GM12878 (cell line): ENCODE measurements at regions not wholly inside any gene's neighbourhood (a gene's known extent, or its start where the extent isn't known, plus 50 kb on each side); places are given as distances from the start of the nearest gene placed in this dataset.

Experiments used
- CTCF ChIP-seq, 3 experiments: IDR thresholded peaks in 2 of 3; conservative IDR thresholded peaks in 1 of 3; 2 replicates each; pipeline ENCODE4 v1.5.1; 2011; ENCODE audit warnings: low read depth in 3 of 3, low read length in 3 of 3, mild to moderate bottlenecking in 3 of 3, control low read depth in 2 of 3, moderate library complexity in 2 of 3, inconsistent platforms in 1 of 3, mixed read lengths in 1 of 3; ENCODE audit not compliant: control insufficient read depth in 2 of 3, insufficient read depth in 1 of 3; ENCODE audit errors: extremely low read depth in 1 of 3
- EED ChIP-seq: sonication (generic); IDR thresholded peaks from 2 replicates; pipeline ENCODE4 v1.6.1; 2016; ENCODE audit warnings: antibody characterized with exemption, low read depth
- EP300 ChIP-seq, 2 experiments: fragments of 150-350 bp in 1 of 2; IDR thresholded peaks; 2 replicates each; pipeline ENCODE4 v1.6.1; 2011 to 2012; ENCODE audit warnings: low read depth in 2 of 2, low read length in 2 of 2, borderline replicate concordance in 1 of 2, improper control_type of control experiment in 1 of 2, inconsistent platforms in 1 of 2; ENCODE audit not compliant: control insufficient read depth in 1 of 2
- MYC ChIP-seq: IDR thresholded peaks from 2 replicates; pipeline ENCODE4 v1.6.1; 2011; ENCODE audit warnings: mild to moderate bottlenecking, low read length, moderate library complexity, inconsistent platforms; ENCODE audit not compliant: insufficient read depth, insufficient replicate concordance, insufficient read length, severe bottlenecking
- POLR2A ChIP-seq: IDR thresholded peaks from 2 replicates; pipeline ENCODE4 v1.6.1; 2011; ENCODE audit warnings: low read depth, mild to moderate bottlenecking, low read length
- RBBP5 ChIP-seq: fragments of 200-600 bp; sonication (generic); conservative IDR thresholded peaks from 2 replicates; pipeline ENCODE4 v1.6.1; 2016
- SMC3 ChIP-seq: IDR thresholded peaks from 2 replicates; pipeline ENCODE4 v1.6.1; 2011; ENCODE audit warnings: low read length, improper control_type of control experiment, borderline replicate concordance
- TCF7 ChIP-seq: IDR thresholded peaks from 2 replicates; pipeline ENCODE4 v1.6.1; 2014; ENCODE audit warnings: antibody characterized with exemption, borderline replicate concordance
- ZNF274 ChIP-seq: IDR thresholded peaks from one replicate; pipeline ENCODE4 v1.8.0; 2011; ENCODE audit not compliant: insufficient read length, insufficient read depth
- TF ChIP-seq, protein P1 (sequence below): fragments of 450-650 bp; conservative IDR thresholded peaks from 2 replicates; pipeline ENCODE4 v1.6.1; 2017; ENCODE audit warnings: mild to moderate bottlenecking, moderate library complexity
- TF ChIP-seq, protein P2 (sequence below): fragments of 450-650 bp; IDR thresholded peaks from 2 replicates; pipeline ENCODE4 v1.6.1; 2016; ENCODE audit warnings: mild to moderate bottlenecking, moderate library complexity, borderline replicate concordance

DNA sequence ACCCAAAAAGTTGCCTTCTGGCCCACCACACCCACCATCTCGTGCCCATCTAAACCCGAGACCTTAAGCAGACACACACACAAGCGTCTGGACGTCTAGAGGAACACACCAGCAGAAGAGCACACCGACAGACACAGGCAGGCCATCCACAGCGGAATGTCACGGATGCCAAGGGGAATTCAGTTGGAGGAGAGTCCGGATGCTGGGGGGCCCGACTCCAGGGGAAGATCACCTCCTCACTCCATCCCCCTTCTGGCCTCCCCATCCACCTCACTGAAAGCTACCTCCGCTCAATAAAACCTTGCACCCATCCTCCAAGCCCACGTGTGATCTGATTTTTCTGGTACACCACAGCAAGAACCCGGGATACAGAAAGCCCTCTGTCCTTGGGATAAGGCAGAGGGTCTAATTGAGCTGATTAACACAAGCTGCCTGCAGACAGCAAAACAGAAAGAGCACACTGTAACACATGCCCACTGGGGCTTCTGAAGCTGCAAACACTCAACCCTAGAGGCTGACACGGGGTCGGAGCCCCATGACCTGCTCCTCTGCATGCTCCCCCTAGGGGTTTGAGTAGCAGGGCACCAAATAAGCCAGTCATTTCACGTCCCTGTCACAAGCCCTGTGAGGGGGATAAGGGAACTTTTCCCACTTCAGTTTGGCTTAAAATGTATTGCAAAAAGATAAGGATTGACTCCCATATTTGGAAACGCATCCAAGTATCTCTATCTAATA is 339.6 kb upstream of the PCDH10 start:
- TF ChIP-seq RBBP5 (no peak), EP300 (IDR thresholded peaks at IDR 0.05; ENCODE audit: borderline replicate concordance in 1 of 2, control insufficient read depth in 1 of 2, low read depth in 2 of 2, low read length in 2 of 2) (no peak), SMC3 (no peak), POLR2A (no peak), ZNF274 (no peak), CTCF (IDR thresholded peaks at IDR 0.05 in 2 of 3, conservative IDR thresholded peaks at IDR 0.05 in 1 of 3; ENCODE audit: control insufficient read depth in 2 of 3, extremely low read depth in 1 of 3, insufficient read depth in 1 of 3, low read depth in 3 of 3, low read length in 3 of 3) (no peak), EED (no peak), TCF7 (no peak), MYC (no peak)
- TF ChIP-seq, protein P1, sequence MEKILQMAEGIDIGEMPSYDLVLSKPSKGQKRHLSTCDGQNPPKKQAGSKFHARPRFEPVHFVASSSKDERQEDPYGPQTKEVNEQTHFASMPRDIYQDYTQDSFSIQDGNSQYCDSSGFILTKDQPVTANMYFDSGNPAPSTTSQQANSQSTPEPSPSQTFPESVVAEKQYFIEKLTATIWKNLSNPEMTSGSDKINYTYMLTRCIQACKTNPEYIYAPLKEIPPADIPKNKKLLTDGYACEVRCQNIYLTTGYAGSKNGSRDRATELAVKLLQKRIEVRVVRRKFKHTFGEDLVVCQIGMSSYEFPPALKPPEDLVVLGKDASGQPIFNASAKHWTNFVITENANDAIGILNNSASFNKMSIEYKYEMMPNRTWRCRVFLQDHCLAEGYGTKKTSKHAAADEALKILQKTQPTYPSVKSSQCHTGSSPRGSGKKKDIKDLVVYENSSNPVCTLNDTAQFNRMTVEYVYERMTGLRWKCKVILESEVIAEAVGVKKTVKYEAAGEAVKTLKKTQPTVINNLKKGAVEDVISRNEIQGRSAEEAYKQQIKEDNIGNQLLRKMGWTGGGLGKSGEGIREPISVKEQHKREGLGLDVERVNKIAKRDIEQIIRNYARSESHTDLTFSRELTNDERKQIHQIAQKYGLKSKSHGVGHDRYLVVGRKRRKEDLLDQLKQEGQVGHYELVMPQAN: no peak
- TF ChIP-seq, protein P2, sequence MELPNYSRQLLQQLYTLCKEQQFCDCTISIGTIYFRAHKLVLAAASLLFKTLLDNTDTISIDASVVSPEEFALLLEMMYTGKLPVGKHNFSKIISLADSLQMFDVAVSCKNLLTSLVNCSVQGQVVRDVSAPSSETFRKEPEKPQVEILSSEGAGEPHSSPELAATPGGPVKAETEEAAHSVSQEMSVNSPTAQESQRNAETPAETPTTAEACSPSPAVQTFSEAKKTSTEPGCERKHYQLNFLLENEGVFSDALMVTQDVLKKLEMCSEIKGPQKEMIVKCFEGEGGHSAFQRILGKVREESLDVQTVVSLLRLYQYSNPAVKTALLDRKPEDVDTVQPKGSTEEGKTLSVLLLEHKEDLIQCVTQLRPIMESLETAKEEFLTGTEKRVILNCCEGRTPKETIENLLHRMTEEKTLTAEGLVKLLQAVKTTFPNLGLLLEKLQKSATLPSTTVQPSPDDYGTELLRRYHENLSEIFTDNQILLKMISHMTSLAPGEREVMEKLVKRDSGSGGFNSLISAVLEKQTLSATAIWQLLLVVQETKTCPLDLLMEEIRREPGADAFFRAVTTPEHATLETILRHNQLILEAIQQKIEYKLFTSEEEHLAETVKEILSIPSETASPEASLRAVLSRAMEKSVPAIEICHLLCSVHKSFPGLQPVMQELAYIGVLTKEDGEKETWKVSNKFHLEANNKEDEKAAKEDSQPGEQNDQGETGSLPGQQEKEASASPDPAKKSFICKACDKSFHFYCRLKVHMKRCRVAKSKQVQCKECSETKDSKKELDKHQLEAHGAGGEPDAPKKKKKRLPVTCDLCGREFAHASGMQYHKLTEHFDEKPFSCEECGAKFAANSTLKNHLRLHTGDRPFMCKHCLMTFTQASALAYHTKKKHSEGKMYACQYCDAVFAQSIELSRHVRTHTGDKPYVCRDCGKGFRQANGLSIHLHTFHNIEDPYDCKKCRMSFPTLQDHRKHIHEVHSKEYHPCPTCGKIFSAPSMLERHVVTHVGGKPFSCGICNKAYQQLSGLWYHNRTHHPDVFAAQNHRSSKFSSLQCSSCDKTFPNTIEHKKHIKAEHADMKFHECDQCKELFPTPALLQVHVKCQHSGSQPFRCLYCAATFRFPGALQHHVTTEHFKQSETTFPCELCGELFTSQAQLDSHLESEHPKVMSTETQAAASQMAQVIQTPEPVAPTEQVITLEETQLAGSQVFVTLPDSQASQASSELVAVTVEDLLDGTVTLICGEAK: no peak
